Suprapubic skin (tissue), 4 donors: ENCODE measurements at regions not wholly inside any gene's neighbourhood (a gene's known extent, or its start where the extent isn't known, plus 50 kb on each side); places are given as distances from the start of the nearest gene placed in this dataset.

Experiments used
- DNase-seq, 2 donors: peaks; one replicate each; pipeline ENCODE4 v3.0.0-alpha.2; 2019; ENCODE audit warnings: low spot score in 2 of 2
- H3K27ac ChIP-seq: fragments of 200-600 bp; sonication (generic); one replicate; pipeline ENCODE4 v1.5.1; 2019
- H3K27me3 ChIP-seq: fragments of 200-600 bp; sonication (generic); one replicate; pipeline ENCODE4 v1.5.1; 2019
- H3K36me3 ChIP-seq: fragments of 200-600 bp; sonication (generic); one replicate; pipeline ENCODE4 v1.5.1; 2019
- H3K4me1 ChIP-seq: fragments of 200-600 bp; sonication (generic); one replicate; pipeline ENCODE4 v1.5.1; 2019
- H3K4me3 ChIP-seq: fragments of 200-600 bp; sonication (generic); one replicate; pipeline ENCODE4 v1.5.1; 2019; ENCODE audit warnings: mild to moderate bottlenecking
- H3K9me3 ChIP-seq: fragments of 200-600 bp; sonication (generic); one replicate; pipeline ENCODE4 v1.5.1; 2019
- EP300 ChIP-seq: sonication (generic); formaldehyde crosslinking; IDR thresholded peaks from one replicate; pipeline ENCODE4 v1.6.1; 2017; ENCODE audit warnings: antibody characterized with exemption
- POLR2A ChIP-seq, 2 donors: fragments of 450-650 bp; IDR thresholded peaks; one replicate each; pipeline ENCODE4 v1.6.1; 2017; ENCODE audit warnings: antibody characterized with exemption in 2 of 2, mild to moderate bottlenecking in 2 of 2, moderate library complexity in 2 of 2
- POLR2AphosphoS5 ChIP-seq, 3 donors: sonication (generic); formaldehyde crosslinking; IDR thresholded peaks; one replicate each; pipeline ENCODE4 v1.6.1; 2017; ENCODE audit warnings: antibody characterized with exemption in 3 of 3
- WGBS: methylation state at CpG from one replicate; pipeline ENCODE4 v1.1.5; 2018; 5-methylcytosine and 5-hydroxymethylcytosine counted together
- TF ChIP-seq, protein P1 (sequence below), 2 donors: fragments of 200-600 bp in 1 of 2; fragments of 450-650 bp in 1 of 2; sonication (generic) in 1 of 2; IDR thresholded peaks; one replicate each; pipeline ENCODE4 v1.5.1; 2016 to 2019; ENCODE audit warnings: antibody characterized with exemption in 2 of 2, mild to moderate bottlenecking in 1 of 2, moderate library complexity in 1 of 2

GRCh38 chrX:34559325-34559724 is 97.8 kb downstream of the TMEM47 start:
- Histone ChIP-seq H3K27me3 (no peaks in the 10 kb centered on the region), H3K4me3 (no peak overlapping the region), H3K9me3 (no peaks in the 10 kb centered on the region), H3K27ac (no peak overlapping the region), H3K4me1 (no peaks in the 10 kb centered on the region), H3K36me3 (no peaks in the 10 kb centered on the region)
- TF ChIP-seq EP300 = no peak
- no peak for TF ChIP-seq POLR2A (IDR thresholded peaks at IDR 0.05)
- TF ChIP-seq, protein P1, sequence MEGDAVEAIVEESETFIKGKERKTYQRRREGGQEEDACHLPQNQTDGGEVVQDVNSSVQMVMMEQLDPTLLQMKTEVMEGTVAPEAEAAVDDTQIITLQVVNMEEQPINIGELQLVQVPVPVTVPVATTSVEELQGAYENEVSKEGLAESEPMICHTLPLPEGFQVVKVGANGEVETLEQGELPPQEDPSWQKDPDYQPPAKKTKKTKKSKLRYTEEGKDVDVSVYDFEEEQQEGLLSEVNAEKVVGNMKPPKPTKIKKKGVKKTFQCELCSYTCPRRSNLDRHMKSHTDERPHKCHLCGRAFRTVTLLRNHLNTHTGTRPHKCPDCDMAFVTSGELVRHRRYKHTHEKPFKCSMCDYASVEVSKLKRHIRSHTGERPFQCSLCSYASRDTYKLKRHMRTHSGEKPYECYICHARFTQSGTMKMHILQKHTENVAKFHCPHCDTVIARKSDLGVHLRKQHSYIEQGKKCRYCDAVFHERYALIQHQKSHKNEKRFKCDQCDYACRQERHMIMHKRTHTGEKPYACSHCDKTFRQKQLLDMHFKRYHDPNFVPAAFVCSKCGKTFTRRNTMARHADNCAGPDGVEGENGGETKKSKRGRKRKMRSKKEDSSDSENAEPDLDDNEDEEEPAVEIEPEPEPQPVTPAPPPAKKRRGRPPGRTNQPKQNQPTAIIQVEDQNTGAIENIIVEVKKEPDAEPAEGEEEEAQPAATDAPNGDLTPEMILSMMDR (IDR thresholded peaks at IDR 0.05) = no peak
- TF ChIP-seq POLR2AphosphoS5 (IDR thresholded peaks at IDR 0.05) = no peak
- 58% methylated on average over 1 of the region's 1 CpG for WGBS
- DNase-seq = no peak

DNA sequence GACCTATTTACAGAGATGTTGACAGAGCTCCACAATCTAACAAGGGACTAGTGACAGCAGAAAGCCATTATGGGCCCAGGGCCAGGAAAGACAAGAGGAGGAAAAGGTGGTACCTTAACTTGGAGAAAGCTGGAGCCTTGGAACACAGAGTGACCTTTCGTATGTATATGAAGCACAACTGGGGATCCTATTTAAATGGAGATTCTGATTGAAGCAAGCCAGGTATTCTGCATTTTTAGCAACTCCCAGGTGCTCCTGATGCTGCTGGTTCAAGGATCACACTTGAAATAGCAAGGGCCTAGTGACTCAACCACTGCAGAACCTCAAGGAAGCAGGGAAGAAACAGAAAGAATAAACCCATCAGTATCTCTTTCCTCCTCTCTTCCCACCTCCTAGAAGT is 99.4 kb downstream of the TMEM47 start:
- TF ChIP-seq EP300 (no peak), POLR2AphosphoS5 (IDR thresholded peaks at IDR 0.05) (no peak), POLR2A (IDR thresholded peaks at IDR 0.05) (no peak)
- TF ChIP-seq, protein P1 (IDR thresholded peaks at IDR 0.05) = no peak
- no peaks in the 10 kb centered on the region for H3K36me3 ChIP-seq
- DNase-seq = no peak

DNA sequence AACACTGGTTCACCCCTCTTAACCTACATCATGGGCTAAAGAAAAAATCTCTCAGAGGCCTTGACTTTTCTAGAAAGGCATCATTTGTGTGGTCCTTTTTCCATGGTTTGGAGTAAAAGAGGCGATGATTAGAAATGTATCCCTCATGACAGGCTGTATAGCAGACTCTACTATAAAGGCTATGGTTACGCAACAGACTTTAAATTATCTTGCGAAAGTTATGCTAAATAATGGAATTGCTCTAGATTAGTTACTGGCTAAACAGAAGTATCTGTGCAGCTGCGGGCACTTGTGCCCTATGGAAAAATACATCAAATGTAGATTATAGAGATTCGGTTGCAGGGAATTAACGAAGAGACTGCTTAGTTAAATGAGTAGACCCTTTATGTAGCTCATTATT is 101.6 kb downstream of the TMEM47 start:
- Histone ChIP-seq H3K9me3 (no peaks in the 10 kb centered on the region), H3K27ac (no peak overlapping the region), H3K27me3 (no peaks in the 10 kb centered on the region), H3K4me3 (no peak overlapping the region), H3K4me1 (no peaks in the 10 kb centered on the region), H3K36me3 (no peaks in the 10 kb centered on the region)
- 70% methylated on average over 6 of the region's 6 CpGs for WGBS
- TF ChIP-seq POLR2A (IDR thresholded peaks at IDR 0.05) = no peak
- DNase-seq = no peak

More for the DNA sequence above, 99.4 kb downstream of the TMEM47 start:
- H3K27ac ChIP-seq = no peak overlapping the region
- H3K9me3 ChIP-seq = no peaks in the 10 kb centered on the region
- H3K4me1 ChIP-seq = no peaks in the 10 kb centered on the region
- WGBS = 55% methylated on average over 1 of the region's 1 CpG
- H3K4me3 ChIP-seq = no peak overlapping the region
- no peaks in the 10 kb centered on the region for H3K27me3 ChIP-seq

DNA sequence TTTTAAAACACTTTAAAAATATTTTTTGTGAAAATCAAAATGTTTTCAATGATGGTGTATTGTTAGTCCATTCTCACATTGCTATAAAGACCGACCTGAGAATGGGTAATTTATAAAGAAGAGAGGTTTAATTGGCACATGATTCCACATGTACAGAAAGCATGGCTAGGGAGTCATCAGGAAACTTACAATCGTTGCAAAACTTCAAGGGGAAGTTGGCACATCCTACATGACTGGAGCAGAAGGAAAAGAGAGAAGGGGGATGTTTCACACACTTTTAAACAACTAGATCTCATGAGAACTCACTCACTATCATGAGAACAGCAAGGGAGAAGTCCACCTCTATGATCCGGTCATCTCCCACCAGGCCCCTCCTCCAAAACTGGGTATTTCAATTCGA is 110.7 kb downstream of the TMEM47 start:
- no peak for DNase-seq
- H3K4me3 ChIP-seq = no peak overlapping the region
- no peaks in the 10 kb centered on the region for H3K27me3 ChIP-seq
- no peaks in the 10 kb centered on the region for H3K36me3 ChIP-seq
- no peaks in the 10 kb centered on the region for H3K9me3 ChIP-seq
- H3K27ac ChIP-seq = no peak overlapping the region
- 49% methylated on average over 4 of the region's 4 CpGs for WGBS
- TF ChIP-seq POLR2AphosphoS5 (IDR thresholded peaks at IDR 0.05) = no peak
- no peak for TF ChIP-seq EP300
- TF ChIP-seq, protein P1 (IDR thresholded peaks at IDR 0.05) = no peak
- TF ChIP-seq POLR2A (IDR thresholded peaks at IDR 0.05) = no peak
- H3K4me1 ChIP-seq = no peaks in the 10 kb centered on the region

GRCh38 chrX:34528081-34528480 is 129.0 kb downstream of the TMEM47 start:
- no peaks in the 10 kb centered on the region for H3K27me3 ChIP-seq
- TF ChIP-seq EP300 = no peak
- TF ChIP-seq POLR2AphosphoS5 (IDR thresholded peaks at IDR 0.05) = no peak
- no peak for TF ChIP-seq POLR2A (IDR thresholded peaks at IDR 0.05)
- TF ChIP-seq, protein P1 (IDR thresholded peaks at IDR 0.05) = no peak

DNA sequence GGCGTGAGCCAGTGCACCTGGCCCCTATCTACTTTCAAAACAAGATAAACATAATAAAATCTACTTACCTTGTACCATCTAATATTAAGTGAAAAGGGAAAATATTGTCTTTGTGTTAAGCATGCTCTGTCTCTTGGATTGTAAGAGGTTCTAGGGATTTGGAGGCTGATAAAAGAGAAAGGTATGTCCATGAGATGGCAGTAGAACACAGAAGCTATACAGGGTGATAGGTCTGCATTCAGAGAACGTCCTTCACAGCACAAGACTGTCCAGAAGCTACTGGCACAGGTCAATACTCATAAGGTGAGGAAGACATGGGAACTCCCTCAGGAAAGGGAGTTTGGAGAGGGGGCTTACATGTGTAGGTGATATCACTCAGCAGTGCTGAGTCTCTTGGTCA is 135.5 kb downstream of the TMEM47 start:
- no peaks in the 10 kb centered on the region for H3K4me1 ChIP-seq
- no peaks in the 10 kb centered on the region for H3K27me3 ChIP-seq
- WGBS = 24% methylated on average over 2 of the region's 2 CpGs
- no peak overlapping the region for H3K4me3 ChIP-seq
- TF ChIP-seq POLR2AphosphoS5 (IDR thresholded peaks at IDR 0.05) (no peak), EP300 (no peak), POLR2A (IDR thresholded peaks at IDR 0.05) (no peak)
- TF ChIP-seq, protein P1 (IDR thresholded peaks at IDR 0.05) = no peak
- H3K27ac ChIP-seq = no peak overlapping the region
- no peaks in the 10 kb centered on the region for H3K9me3 ChIP-seq
- DNase-seq = no peak
- no peaks in the 10 kb centered on the region for H3K36me3 ChIP-seq

More at GRCh38 chrX:34528081-34528480, 129.0 kb downstream of the TMEM47 start:
- Histone ChIP-seq H3K9me3 (no peaks in the 10 kb centered on the region), H3K4me3 (no peak overlapping the region), H3K36me3 (no peaks in the 10 kb centered on the region), H3K27ac (no peak overlapping the region), H3K4me1 (no peaks in the 10 kb centered on the region)
- no peak for DNase-seq
